ENCODE measurements at regions not wholly inside any gene's neighbourhood (a gene's known extent, or its start where the extent isn't known, plus 50 kb on each side); places are given as distances from the start of the nearest gene placed in this dataset.
"Not testable (repeated sequence)": the region's sequence is repeated elsewhere in the genome, so short reads cannot be mapped to it uniquely, and the experiment has no call there.

DNA sequence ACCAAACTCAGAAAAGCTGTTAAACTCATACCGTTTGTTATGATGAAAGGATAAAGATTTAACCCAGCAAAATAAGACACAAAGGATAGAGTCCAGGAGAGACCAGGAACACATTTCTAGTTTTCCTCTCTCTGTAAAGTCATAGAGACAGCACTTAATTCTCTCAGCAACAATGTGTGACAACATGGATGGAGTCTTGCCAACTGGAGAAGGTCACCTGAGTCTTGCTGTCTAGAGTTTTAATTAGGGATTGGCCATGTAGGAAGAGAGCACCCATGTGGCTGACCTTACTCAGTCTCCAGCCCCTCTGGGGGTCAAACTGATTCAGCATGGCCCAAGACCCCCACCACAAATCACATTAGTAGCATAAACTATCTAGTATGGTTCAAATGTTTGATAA lies 151.0 kb upstream of the ATF7IP start:
- no peak for DNase-seq

DNA sequence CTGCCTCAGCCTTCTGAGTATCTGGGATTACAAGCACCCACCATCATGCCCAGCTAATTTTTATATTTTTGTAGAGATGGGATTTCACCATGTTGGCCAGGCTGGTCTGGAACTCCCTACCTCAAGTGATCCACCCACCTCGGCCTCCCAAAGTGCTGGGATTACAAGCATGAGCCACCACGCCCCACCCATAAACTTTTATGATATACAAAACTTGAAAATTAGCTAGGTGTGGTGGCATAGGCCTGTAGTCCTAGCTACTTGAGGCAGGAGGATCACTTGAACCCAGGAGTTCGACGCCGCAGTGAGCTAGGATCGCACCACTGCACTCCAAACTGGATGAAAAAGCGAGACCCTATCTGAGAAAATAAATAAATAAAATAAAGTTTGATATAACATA lies 149.5 kb upstream of the ATF7IP start:
- DNase-seq, result not testable (repeated sequence)

DNA sequence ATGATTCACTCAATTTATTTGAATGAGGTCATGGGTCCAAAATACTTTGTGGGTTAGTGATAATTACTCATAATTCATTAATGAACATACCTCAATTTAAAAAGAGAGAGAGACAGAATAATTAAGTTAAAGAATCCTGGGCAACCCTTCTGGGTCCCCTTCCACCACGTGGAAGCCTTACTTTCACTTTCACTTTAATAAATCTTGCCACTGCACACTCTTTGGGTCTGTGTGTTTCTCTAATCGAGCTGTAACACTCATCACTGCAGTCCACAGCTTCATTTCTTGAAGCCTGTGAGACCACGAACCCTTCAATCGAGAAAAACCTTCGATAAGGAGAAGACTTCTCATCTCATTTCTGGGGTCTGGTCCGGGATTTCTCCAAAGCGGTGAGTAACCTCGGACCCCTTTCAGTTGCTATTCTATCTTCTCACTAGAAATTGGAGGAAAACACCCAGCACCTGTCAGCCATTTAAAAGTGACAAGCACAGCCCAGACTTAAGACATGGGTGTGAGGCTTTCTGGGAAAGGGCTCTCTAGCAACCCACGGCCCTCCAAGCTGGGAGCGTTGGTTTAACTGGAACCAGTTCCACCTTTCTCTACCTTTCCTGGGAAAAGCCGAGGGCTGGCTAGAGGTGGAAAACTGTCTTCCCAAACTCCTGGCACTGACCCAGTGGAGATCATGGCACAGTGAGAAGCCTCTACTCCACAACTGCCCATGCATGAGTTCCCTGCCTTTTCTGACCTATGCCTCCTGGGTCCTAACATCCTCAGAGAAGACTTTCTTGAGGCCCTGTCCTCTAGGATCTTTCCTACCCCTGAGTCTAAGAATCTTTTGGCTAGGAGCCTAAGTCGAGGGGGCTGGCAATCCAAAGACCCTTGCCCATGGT lies 148.8 kb upstream of the ATF7IP start:
- DNase-seq, result no peak

DNA sequence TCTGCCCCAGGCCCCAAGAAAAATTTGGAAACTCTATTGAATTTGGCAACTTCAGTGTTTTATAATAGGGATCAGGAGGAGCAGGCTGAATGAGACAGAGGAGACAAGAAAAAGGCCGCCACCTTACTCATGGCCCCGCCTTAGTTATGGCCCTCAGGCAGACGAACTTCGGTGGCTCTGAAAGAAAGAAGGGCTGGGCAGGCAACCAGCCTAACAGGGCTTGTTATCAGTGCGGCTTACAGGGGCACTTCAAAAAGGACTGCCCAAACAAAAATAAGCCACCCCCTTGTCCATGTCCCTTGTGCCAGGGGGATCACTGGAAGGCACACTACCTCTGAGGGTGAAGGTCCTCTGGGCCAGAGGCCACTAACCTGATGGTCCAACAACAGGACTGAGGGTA lies 146.3 kb upstream of the ATF7IP start:
- no peak for DNase-seq

DNA sequence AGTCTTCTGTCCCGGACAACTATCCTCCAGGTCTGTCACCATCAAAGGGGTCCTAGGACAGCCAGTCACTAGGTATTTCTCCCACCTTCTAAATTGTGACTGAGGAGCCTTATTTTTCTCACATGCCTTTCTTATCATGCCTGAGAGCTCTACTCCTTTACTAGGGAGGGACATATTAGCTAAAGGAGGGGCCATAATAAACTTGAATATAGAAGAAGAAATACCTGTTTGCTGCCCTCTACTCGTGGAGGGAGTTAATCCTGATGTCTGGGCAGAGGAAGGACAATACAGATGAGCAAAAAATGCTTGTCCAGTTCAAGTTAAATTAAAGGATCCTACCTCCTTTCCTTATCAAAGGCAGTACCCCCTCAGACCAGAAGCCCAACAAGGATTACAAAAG lies 145.8 kb upstream of the ATF7IP start:
- DNase-seq, result not testable (repeated sequence)

DNA sequence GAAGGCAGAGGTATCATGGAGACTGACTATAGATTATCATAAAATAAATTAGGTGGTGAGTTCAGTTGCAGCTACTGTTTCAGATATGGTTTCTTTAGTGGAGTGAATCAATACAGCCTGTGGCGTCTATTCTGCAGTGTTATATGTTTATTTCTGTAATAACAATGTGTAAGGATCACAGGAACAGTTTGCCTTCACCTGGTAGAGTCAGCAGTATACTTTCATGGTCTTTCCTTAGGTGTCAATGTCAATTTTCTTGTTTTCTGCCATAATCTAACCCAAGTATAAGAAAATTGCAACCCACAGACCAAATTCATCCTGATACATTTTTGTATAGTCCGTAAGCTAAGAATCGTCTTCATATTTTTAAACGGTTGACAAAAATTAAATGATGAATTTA lies 140.4 kb upstream of the ATF7IP start:
- no peak for DNase-seq

DNA sequence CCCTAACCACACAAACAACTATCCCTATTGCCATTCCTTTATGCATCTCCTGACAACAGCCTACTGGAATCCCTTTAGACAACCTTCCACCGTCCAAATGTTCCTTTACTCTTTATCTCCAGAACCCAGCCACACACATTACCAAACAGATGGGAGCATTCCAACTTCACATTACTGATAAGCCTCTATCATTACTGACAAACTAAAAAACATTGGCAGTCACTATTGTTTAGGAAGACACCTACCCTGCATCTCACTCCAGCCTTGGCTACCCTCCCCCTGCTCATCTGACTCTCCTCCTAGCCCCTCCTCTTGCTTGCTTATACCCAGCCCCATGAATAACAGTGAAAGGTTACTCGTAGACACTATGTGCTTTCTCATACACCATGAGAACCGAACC lies 130.3 kb upstream of the ATF7IP start:
- DNase-seq, result not testable (repeated sequence)

DNA sequence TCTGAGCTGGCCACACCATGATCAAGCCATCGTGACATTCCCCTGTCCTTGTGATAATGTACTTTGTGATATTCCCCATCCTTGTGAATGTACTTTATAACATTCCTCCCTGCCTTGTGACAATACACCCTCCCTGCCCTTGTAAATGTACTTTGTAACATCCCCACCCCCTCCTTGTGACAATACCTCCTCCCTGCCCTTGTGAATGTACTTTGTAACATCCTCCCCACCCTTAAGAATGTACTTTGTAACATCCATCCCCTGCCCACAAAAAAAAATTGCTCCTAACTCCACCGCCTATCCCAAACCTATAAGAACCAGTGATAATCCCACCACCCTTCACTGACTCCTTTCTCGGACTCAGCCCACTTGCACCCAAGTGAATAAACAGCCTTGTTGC lies 128.8 kb upstream of the ATF7IP start:
- DNase-seq, result not testable (repeated sequence)

DNA sequence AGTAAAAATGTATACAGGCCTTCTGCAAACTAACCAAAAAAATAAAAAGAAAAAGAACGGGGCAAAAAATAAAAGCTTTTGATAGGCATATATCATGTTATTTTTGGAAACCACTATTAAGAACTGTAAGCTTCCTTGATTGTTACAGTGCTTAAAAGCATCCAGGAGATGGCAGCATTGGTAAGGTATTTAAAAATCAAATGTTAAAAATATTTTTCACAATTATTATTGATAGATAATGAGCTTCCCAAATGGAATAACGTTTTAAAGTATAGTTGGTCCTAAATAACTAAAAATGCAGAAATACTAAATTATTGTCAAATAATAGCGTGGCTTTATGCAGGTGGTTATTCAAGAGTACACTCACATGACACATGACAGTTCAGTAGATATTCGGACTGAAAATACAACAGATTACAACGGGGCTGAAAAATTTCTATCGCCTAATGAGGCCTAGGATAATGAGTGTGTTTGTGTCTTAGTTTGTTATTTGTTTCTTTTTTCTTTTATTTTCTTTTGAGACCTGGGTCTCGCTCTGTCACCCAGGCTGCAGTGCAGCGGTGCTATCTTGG lies 127.2 kb upstream of the ATF7IP start:
- no peak for DNase-seq

DNA sequence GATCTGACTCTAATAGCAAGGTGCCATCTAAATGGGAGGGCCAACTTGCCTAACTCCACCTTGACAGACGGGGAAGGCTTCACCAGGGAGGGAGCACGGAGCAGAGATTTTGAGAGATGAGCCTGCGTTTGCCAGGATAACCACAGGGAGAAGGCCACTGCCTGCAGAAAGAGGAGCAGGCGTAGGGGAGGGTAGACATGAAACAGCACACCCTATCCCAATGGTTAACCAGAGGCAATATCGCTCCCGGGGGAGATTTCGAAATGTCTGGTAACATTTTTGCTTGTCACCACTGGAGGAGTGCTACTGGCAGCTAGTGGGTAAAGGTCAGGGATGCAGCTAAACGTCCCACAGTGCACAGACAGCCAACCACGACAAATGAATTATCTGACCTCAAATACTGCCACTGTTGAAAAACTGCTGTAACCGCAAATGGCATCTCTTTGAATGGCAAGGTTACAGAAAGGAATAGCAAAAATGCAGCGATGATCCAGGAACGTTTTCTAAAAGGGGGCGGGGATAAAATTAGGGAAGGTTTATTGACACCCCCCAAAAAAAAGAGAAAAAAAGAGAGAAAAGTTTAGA lies 126.0 kb upstream of the ATF7IP start:
- no peak for DNase-seq

DNA sequence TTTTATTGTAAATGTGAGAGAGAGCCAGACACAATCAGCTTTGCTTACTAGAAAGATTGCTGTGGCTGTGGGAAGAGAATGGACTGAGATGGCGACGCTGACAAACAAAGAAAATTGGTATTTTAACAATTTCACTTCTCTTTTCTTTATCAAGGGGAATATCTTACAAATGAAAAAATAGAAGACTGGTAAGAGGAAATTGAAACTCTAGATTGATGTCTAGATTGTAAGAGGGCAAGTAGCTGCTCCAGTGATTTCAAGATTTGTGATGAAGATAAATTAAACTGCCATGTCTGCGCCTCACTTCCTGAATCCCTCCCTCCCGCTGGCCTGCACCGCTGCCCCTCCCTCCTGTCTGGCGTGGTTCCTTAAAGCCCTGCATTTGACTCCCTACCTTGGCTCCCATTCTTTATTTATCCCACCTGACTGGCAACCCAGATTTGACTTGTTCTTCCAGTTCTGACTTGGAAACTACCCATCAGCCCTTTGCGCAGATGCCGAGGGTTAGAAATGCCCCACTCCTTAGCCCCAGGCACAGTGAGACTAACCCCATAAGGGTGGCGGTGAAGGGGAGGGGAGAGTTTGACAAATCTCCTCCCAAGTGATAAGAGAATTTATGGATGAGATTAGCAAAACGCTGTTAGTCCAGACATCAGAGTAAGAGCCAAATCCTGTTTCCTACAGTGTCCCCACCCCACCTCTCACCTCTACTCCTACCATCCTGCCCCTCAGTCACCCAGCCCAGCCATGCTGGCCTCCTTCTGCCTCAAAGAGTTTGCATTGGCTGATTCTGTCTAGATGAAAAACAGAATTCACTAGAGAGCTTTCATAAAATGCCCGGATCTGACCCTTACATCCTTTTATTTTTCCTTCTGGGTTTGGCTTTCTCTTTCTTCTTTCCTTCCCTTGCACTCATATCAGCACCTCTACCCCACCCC lies 125.3 kb upstream of the ATF7IP start:
- no peak for DNase-seq

DNA sequence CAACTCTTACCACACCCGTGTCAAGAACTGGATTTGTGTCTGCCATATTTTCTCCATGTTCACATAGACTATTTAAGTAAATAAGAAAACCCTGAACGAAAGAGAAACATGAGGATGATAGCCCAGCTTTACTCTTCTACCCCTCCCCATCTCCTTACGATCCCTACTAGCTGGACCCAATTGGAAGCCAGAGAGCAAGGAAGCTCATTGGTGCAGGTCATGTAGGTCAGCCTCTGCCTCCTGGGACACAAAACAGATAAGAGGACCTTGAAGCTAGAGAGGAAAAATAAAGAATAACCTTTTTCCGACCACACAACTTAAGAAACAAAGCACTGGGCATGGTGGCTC lies 124.6 kb upstream of the ATF7IP start:
- DNase-seq, result no peak

GRCh38 chr12:14242825-14243224 lies 122.7 kb upstream of the ATF7IP start:
- DNase-seq, result not testable (repeated sequence)

DNA sequence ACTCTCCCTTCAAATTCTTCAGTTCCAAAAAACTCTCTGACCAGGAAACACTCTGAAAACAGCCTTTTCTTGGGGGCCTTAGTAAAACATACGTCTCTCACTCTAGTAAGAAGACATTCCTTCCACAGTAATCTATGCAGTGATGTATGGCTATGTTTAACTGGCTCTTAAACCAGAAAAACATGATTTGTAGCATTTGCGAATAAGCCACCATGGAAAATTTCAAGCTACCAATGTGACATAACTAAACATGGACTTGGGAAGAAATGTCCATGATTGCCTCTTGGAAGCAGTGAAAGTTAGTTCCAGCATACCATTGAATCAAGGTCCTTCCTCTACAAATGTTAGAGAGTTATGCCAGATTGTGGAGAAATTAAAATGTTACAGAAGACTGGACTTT lies 121.5 kb upstream of the ATF7IP start:
- no peak for DNase-seq

DNA sequence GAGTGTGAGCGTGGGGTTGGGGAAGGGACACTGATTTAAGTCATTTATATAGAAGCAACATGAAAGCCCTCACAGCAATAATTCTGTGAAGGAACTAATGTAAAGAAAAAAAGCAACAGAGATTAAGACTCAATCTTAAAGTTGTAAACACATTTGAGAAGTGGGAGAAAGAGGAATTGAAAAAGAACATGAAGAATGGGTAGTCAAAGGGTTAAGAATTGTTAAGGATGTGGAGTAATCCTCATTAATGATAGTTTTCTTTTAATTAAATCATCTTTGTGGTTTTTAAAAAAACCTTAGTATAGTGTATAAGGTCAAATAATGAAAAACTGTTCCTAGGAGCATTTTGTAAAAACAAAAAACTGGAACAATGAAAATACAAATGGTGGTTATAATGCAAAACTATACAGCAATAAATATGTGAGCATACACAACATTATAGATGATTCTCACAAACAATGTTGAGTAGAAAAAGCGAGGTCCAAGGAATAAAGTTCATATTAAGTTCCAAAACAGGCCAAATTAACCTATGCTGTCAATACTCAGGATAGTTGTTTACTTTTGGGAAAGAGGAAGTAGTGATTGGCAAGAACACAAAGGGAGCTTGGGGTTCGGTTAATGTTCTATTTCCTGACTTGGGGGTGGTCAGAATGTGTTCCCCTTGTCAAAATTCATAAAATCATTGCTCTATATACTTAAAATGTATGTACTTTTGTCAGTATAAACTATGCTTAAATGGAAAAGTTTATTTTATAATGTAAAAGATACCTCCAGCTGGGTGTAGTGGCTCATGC lies 120.4 kb upstream of the ATF7IP start:
- no peak for DNase-seq

- DNase-seq, result no peak
Measured at GRCh38 chr12:14247166-14247565, 118.3 kb upstream of the ATF7IP start.

DNA sequence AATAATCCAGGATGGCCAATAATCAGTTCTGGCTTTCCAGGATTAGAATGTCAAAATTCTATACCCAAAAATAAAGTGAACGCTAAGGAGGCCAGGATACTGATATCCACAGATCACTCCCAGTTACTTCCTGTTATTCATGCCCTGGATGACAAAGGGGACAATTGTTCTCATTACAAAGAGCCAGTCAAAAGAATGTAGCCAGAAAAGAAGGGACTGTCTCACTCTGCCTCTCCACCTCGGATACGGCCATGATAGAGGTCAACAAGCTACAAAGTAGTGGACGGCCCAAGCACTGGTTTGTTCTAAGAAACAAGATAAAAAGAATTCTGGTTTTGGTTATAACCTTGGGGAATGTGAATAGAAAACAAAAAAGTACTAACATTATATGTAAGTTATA lies 116.1 kb upstream of the ATF7IP start:
- DNase-seq, result no peak

- DNase-seq, result no peak
Measured at GRCh38 chr12:14252697-14253096, 112.8 kb upstream of the ATF7IP start.

DNA sequence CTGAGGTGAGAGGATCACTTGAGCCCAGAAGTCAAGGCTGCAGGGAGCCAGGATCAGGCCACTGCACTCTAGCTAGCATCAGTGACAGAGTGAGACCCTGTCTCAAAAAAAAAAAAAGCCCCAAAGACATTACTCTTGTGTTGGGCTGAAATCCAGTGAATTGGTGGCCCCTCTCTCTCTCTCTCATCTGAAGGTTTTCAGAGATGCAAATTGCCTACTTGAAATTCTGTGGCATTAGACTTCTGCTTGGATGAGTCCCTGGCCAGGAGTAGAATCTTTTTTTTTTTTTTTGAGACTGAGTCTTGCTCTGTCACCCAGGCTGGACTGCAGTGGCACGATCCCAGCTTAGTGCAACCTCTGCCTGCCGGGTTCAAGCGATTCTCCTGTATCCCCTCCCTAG lies 112.0 kb upstream of the ATF7IP start:
- DNase-seq, result no peak

GRCh38 chr12:14254781-14255180 lies 110.7 kb upstream of the ATF7IP start:
- DNase-seq, result no peak

- DNase-seq, result no peak
Measured at GRCh38 chr12:14256121-14256520, 109.4 kb upstream of the ATF7IP start.

- no peak for DNase-seq
Measured at GRCh38 chr12:14256555-14257169, 108.8 kb upstream of the ATF7IP start.

Measured in cerebellar nuclear complex (tissue), 1 donor.